ENCODE measurements at regions not wholly inside any gene's neighbourhood (a gene's known extent, or its start where the extent isn't known, plus 50 kb on each side); places are given as distances from the start of the nearest gene placed in this dataset.
A peak's percentile ranks its signal among the peaks of the same experiment; 100 is the strongest.

DNA sequence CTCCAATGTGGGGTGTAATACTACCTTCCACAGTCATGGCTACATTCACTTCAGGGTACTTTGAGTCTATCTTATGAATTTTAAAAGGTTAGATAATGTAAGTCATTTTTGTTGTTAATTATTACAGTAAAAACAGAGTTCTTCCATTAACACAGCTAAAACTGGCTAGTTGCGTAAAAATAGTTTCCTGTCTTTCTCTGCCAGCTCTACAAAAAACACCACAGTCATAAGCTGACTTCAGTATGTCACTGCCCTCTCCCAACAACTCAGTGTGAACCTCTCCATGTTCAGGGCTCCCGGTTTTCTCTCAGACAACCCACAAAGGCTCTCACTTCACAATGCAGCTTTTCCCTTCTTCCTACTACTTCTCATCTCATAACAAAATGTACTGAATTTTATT, 84.8 kb upstream of the ITGA1 start:
- H3K9ac ChIP-seq, result no peak overlapping the region
- Mint-ChIP-seq H3K4me1 (no peaks in the 10 kb centered on the region), H3K36me3 (no peaks in the 10 kb centered on the region), H3K27me3 (ENCODE audit: insufficient read depth, low read depth) (no peaks in the 10 kb centered on the region), H3K27ac (no peak overlapping the region), H3K9me3 (no peaks in the 10 kb centered on the region), H3K4me3 (no peak overlapping the region)
- no peak overlapping the region for H3K4me2 ChIP-seq
- no peak overlapping the region for H3K4me3 ChIP-seq
- H3F3A ChIP-seq (ENCODE audit: low read depth), result no peaks in the 10 kb centered on the region
- H3K4me1 ChIP-seq, result no peaks in the 10 kb centered on the region
- H3K9me3 ChIP-seq (ENCODE audit: low read depth), result no peaks in the 10 kb centered on the region
- no peak overlapping the region for H2AFZ ChIP-seq (replicated peaks)
- H3K27me3 ChIP-seq, result no peaks in the 10 kb centered on the region
- TF ChIP-seq EZH2phosphoT487 (IDR thresholded peaks at IDR 0.05) (no peak), EZH2 (IDR thresholded peaks at IDR 0.05) (no peak)
- TF ChIP-seq, protein P1, sequence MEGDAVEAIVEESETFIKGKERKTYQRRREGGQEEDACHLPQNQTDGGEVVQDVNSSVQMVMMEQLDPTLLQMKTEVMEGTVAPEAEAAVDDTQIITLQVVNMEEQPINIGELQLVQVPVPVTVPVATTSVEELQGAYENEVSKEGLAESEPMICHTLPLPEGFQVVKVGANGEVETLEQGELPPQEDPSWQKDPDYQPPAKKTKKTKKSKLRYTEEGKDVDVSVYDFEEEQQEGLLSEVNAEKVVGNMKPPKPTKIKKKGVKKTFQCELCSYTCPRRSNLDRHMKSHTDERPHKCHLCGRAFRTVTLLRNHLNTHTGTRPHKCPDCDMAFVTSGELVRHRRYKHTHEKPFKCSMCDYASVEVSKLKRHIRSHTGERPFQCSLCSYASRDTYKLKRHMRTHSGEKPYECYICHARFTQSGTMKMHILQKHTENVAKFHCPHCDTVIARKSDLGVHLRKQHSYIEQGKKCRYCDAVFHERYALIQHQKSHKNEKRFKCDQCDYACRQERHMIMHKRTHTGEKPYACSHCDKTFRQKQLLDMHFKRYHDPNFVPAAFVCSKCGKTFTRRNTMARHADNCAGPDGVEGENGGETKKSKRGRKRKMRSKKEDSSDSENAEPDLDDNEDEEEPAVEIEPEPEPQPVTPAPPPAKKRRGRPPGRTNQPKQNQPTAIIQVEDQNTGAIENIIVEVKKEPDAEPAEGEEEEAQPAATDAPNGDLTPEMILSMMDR (IDR thresholded peaks at IDR 0.05), result no peak
- no peaks in the 10 kb centered on the region for H3K36me3 ChIP-seq
- no peaks in the 10 kb centered on the region for H3K79me2 ChIP-seq (ENCODE audit: low read depth)
- no peak for DNase-seq (ENCODE audit: low spot score)
- no peak overlapping the region for H3K27ac ChIP-seq
- H4K20me1 ChIP-seq (ENCODE audit: low read depth), result no peaks in the 10 kb centered on the region

DNA sequence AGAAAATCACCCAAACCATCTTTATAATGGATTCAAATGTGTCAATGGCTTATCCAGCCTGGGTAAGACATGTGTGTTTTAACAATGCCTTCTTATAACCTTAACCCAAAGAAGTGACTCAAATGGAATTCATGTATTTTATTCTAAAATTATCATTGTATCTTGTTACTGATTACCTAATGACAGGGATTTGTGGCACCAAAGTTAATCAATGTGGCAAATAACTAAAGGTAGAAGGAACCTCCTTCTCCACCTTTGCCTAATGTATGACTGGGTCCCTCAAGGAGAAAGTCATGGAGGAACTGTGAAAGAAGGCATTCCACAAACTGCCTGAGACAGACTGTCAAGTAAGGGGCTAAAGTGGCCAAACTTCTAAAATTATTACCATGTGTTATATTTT, 84.4 kb upstream of the ITGA1 start:
- H3K27ac Mint-ChIP-seq, result no peak overlapping the region
- no peaks in the 10 kb centered on the region for H3K4me1 Mint-ChIP-seq
- DNase-seq (ENCODE audit: low spot score), result no peak
- H3K27ac ChIP-seq, result no peak overlapping the region
- no peaks in the 10 kb centered on the region for H3K27me3 Mint-ChIP-seq (ENCODE audit: insufficient read depth, low read depth)
- H3K27me3 ChIP-seq, result no peaks in the 10 kb centered on the region
- no peaks in the 10 kb centered on the region for H3K4me1 ChIP-seq
- H3K4me3 Mint-ChIP-seq, result no peak overlapping the region
- H3K79me2 ChIP-seq (ENCODE audit: low read depth), result no peaks in the 10 kb centered on the region
- H4K20me1 ChIP-seq (ENCODE audit: low read depth), result no peaks in the 10 kb centered on the region
- H2AFZ ChIP-seq (replicated peaks), result no peak overlapping the region
- no peak overlapping the region for H3K4me2 ChIP-seq
- no peak overlapping the region for H3K9ac ChIP-seq
- H3F3A ChIP-seq (ENCODE audit: low read depth), result no peaks in the 10 kb centered on the region
- no peak overlapping the region for H3K4me3 ChIP-seq
- H3K9me3 ChIP-seq (ENCODE audit: low read depth), result no peaks in the 10 kb centered on the region
- TF ChIP-seq, protein P1 (IDR thresholded peaks at IDR 0.05), result no peak
- TF ChIP-seq EZH2phosphoT487 (IDR thresholded peaks at IDR 0.05) (no peak), EZH2 (IDR thresholded peaks at IDR 0.05) (no peak)
- H3K36me3 Mint-ChIP-seq, result no peaks in the 10 kb centered on the region
- H3K9me3 Mint-ChIP-seq, result no peaks in the 10 kb centered on the region
- no peaks in the 10 kb centered on the region for H3K36me3 ChIP-seq

DNA sequence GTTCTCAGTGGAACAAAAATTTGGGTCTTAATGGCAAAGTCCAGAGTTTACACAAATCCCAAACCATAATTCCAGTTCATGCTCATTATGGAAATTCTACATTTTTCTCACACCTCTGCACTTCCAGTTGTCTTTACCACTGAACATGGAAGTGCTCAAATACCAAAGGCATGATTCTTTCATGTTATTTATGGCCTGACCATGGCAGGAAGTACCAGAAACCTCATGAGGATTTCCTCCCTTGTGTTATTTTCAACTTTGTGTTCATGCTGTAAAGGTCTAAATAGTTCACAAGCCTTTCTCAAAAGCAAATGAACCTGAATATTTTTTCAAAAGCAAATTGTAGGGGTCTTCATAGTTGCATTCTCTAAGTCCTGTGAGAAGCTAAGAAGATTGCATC, 82.0 kb upstream of the ITGA1 start:
- Mint-ChIP-seq H3K4me3 (no peak overlapping the region), H3K27ac (no peak overlapping the region), H3K4me1 (no peaks in the 10 kb centered on the region), H3K36me3 (no peaks in the 10 kb centered on the region), H3K9me3 (no peaks in the 10 kb centered on the region), H3K27me3 (ENCODE audit: insufficient read depth, low read depth) (no peaks in the 10 kb centered on the region)
- no peak overlapping the region for H2AFZ ChIP-seq (replicated peaks)
- no peaks in the 10 kb centered on the region for H3K27me3 ChIP-seq
- H3K79me2 ChIP-seq (ENCODE audit: low read depth), result no peaks in the 10 kb centered on the region
- no peaks in the 10 kb centered on the region for H3K36me3 ChIP-seq
- H3K9me3 ChIP-seq (ENCODE audit: low read depth), result no peaks in the 10 kb centered on the region
- no peaks in the 10 kb centered on the region for H3F3A ChIP-seq (ENCODE audit: low read depth)
- H3K4me2 ChIP-seq, result no peak overlapping the region
- no peak overlapping the region for H3K4me3 ChIP-seq
- no peak overlapping the region for H3K9ac ChIP-seq
- TF ChIP-seq EZH2phosphoT487 (IDR thresholded peaks at IDR 0.05) (no peak), EZH2 (IDR thresholded peaks at IDR 0.05) (no peak)
- TF ChIP-seq, protein P1 (IDR thresholded peaks at IDR 0.05), result no peak
- no peak for DNase-seq (ENCODE audit: low spot score)
- H4K20me1 ChIP-seq (ENCODE audit: low read depth), result no peaks in the 10 kb centered on the region
- H3K4me1 ChIP-seq, result no peaks in the 10 kb centered on the region
- no peak overlapping the region for H3K27ac ChIP-seq

DNA sequence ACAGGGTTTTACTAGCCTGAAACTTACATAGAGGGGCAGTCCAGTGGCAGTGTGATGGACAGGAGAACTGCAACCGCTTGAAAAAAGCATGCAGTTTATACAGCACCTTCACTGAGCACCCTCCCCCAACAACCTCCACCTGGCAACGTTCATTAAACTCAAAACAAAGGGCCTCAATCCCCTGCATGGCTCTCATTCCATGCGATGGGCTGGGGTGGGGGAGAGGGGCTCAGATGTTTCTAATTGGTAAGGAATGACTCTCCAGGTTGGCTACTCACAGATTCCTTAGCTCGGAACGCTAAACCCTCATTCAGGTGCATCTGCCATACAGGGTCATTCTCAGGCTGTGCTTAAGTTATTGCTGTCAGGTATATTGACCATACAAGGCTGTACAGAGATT, 80.9 kb upstream of the ITGA1 start:
- Histone ChIP-seq H3K79me2 (ENCODE audit: low read depth) (no peaks in the 10 kb centered on the region), H2AFZ (replicated peaks) (no peak overlapping the region), H4K20me1 (ENCODE audit: low read depth) (no peaks in the 10 kb centered on the region), H3K36me3 (no peaks in the 10 kb centered on the region), H3K27ac (no peak overlapping the region), H3K27me3 (no peaks in the 10 kb centered on the region), H3K9ac (no peak overlapping the region), H3K4me1 (no peaks in the 10 kb centered on the region), H3K9me3 (ENCODE audit: low read depth) (no peaks in the 10 kb centered on the region), H3F3A (ENCODE audit: low read depth) (no peaks in the 10 kb centered on the region), H3K4me3 (no peak overlapping the region), H3K4me2 (no peak overlapping the region)
- Mint-ChIP-seq H3K27me3 (ENCODE audit: insufficient read depth, low read depth) (no peaks in the 10 kb centered on the region), H3K4me1 (no peaks in the 10 kb centered on the region), H3K9me3 (no peaks in the 10 kb centered on the region), H3K36me3 (no peaks in the 10 kb centered on the region), H3K27ac (no peak overlapping the region), H3K4me3 (no peak overlapping the region)
- TF ChIP-seq EZH2phosphoT487 (IDR thresholded peaks at IDR 0.05), result no peak
- TF ChIP-seq, protein P1 (IDR thresholded peaks at IDR 0.05), result no peak
- TF ChIP-seq EZH2 (IDR thresholded peaks at IDR 0.05), result no peak
- peak; percentile 7 for DNase-seq (ENCODE audit: low spot score)

Measured in neural progenitor cell (in vitro differentiated cells).